Lung (tissue), 11 donors: ENCODE measurements at regions not wholly inside any gene's neighbourhood (a gene's known extent, or its start where the extent isn't known, plus 50 kb on each side); places are given as distances from the start of the nearest gene placed in this dataset.

ENCODE experiments used
- ATAC-seq: fragments of 200-7000 bp; cut with Tn5 transposase; one replicate; pipeline ENCODE4 v1.9.1; 2020; ENCODE audit warnings: moderate number of reproducible peaks; ENCODE audit not compliant: insufficient read depth, low FRiP score
- DNase-seq, 3 donors: peaks; one replicate each; pipeline ENCODE4 v3.0.0-alpha.2; 2013 to 2017
- H3K27ac ChIP-seq, 2 donors: one replicate each; pipeline ENCODE4 v1.5.1; 2013; ENCODE audit warnings: mild to moderate bottlenecking in 2 of 2, moderate library complexity in 2 of 2, control low read depth in 1 of 2, inconsistent platforms in 1 of 2, low read depth in 1 of 2, low read length in 1 of 2
- H3K27me3 ChIP-seq, 3 donors: one replicate each; pipeline ENCODE4 v1.5.1; 2013; ENCODE audit warnings: low read length in 2 of 3; ENCODE audit not compliant: control insufficient read depth in 3 of 3, insufficient read depth in 3 of 3
- H3K36me3 ChIP-seq, 4 donors: one replicate each; pipeline ENCODE4 v1.5.1; 2013; ENCODE audit warnings: low read length in 4 of 4, mild to moderate bottlenecking in 1 of 4, moderate library complexity in 1 of 4; ENCODE audit not compliant: control insufficient read depth in 4 of 4, insufficient read depth in 4 of 4
- H3K4me1 ChIP-seq, 5 donors: one replicate each; pipeline ENCODE4 v1.5.1; 2013; ENCODE audit warnings: low read length in 5 of 5, mild to moderate bottlenecking in 2 of 5, moderate library complexity in 1 of 5; ENCODE audit not compliant: control insufficient read depth in 5 of 5, insufficient read depth in 5 of 5
- H3K4me3 ChIP-seq: one replicate; pipeline ENCODE4 v1.5.1; 2013; ENCODE audit warnings: mild to moderate bottlenecking, control low read depth, moderate library complexity
- H3K9ac ChIP-seq, 2 donors: one replicate each; pipeline ENCODE4 v1.5.1; 2013; ENCODE audit warnings: low read length in 2 of 2, control low read depth in 1 of 2; ENCODE audit not compliant: insufficient read depth in 1 of 2
- H3K9me3 ChIP-seq, 4 donors: one replicate each; pipeline ENCODE4 v1.5.1; 2013; ENCODE audit warnings: low read length in 3 of 4, mild to moderate bottlenecking in 1 of 4, moderate library complexity in 1 of 4; ENCODE audit not compliant: control insufficient read depth in 4 of 4, insufficient read depth in 3 of 4
- WGBS, 2 donors: extraction: QIAGEN DNeasy Blood & Tissue Kit; methylation state at CpG; one replicate each; pipeline ENCODE4 v1.1.7; 2013; 5-methylcytosine and 5-hydroxymethylcytosine counted together
- TF ChIP-seq, protein P1 (sequence below): IDR thresholded peaks from 2 replicates; pipeline ENCODE4 v1.5.1; 2012; ENCODE audit warnings: mild to moderate bottlenecking; ENCODE audit errors: control extremely low read depth, extremely low read depth
- donor health status: control.
- donor health status: control.
- donor health status: Bipolar disorder and iron deficiency.
- donor health status: healthy.
- donor health status: DM: yes; HTN: yes; CAD: no.

DNA sequence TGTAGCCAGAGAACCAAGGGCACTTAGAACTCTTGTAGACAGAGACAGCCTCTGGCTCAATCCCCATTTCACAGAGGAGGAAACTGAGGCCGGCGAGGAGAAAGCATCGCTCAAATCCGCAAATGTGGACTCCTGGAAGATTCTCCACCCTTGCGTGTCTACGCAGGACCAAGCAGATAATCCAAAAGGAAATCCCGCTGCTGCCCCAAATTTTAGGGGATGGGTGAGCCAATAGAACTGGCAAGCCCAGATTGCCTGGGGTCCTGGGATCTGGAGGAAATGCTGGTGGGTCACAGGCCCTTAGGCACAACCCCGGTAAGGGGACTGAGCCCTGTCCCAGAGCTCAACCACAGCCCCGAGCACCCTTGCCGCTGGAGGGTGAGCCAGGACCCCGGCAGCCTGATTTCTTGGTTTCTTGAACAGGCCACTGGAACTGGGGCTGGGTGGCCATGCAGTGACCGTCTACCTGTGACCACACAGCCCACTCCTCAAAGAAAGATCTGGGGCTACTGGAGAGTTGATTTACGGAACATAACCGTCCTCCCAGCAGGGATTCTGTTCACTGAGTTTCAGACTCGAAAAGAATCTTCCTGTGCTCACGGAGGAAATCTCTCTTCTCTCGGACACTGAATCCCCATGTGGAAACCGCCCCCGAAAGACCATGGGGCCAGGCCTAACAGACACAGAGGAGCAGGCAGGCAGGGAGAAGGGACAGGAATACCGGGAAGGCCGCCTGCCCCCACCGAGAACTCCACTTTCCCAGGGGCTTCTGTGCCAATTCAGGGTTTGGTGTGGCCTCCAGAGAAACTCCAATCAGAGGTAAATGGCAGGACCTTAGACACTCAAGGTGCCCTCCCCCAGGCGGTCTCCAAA is 238.4 kb downstream of the NPHP4 start:
- Histone ChIP-seq H3K4me3 (no peak overlapping the region), H3K9me3 (peaks cover 0 to 4% (median 0%) of the 10 kb centered on the region in 4 donors), H3K36me3 (no peaks in the 10 kb centered on the region), H3K27ac (no peak overlapping the region), H3K27me3 (no peaks in the 10 kb centered on the region), H3K4me1 (peaks cover 0 to 32% (median 14%) of the 10 kb centered on the region in 5 donors), H3K9ac (no peak overlapping the region)
- DNase-seq (no peak), ATAC-seq (no peak)
- 90 to 93% methylated on average over 23 of the region's 23 CpGs for WGBS, 2 donors
- TF ChIP-seq, protein P1, sequence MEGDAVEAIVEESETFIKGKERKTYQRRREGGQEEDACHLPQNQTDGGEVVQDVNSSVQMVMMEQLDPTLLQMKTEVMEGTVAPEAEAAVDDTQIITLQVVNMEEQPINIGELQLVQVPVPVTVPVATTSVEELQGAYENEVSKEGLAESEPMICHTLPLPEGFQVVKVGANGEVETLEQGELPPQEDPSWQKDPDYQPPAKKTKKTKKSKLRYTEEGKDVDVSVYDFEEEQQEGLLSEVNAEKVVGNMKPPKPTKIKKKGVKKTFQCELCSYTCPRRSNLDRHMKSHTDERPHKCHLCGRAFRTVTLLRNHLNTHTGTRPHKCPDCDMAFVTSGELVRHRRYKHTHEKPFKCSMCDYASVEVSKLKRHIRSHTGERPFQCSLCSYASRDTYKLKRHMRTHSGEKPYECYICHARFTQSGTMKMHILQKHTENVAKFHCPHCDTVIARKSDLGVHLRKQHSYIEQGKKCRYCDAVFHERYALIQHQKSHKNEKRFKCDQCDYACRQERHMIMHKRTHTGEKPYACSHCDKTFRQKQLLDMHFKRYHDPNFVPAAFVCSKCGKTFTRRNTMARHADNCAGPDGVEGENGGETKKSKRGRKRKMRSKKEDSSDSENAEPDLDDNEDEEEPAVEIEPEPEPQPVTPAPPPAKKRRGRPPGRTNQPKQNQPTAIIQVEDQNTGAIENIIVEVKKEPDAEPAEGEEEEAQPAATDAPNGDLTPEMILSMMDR, result no peak

DNA sequence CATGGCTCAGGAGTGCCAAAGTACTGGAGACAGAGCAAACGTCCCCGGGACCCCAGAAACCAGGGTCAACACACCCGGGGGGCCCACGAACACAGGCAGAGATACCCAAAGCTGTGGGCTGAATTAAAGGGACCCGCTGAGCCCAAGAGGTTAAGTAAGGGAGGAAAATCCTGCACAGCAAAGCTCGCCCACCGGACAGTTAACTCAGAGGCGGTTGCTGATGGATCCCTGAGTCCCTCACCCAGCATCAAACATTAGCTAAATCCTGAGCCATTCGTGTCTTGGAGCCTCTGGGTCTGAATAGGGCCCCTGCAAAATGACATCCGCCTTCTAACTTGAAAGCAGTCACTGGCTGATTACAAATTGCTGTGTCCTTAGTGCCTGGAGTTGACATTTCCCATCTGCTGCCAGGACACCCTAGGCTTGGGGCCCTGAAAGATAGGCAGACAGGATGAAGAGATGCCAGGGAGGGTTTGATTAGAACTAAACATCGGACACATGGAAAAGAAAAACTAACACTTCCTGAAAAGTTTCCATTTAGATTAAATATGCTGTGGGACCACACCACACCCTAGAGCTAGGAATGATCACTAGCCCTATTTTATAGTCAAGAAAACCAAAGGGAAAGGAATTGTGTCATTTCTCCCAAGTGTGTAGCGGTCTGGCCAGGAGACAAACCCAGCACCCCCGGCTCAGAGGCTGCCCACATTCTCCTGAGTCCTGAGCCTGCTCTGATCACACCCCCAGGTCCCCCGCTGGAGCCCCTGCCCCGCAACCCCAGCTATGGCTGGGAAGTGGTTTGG is 239.3 kb downstream of the NPHP4 start:
- ATAC-seq (no peak), DNase-seq (peak; percentile 65 to 84 (median 79))
- TF ChIP-seq, protein P1, result no peak
- Histone ChIP-seq H3K9ac (no peak overlapping the region), H3K4me1 (peaks cover 0 to 32% (median 14%) of the 10 kb centered on the region in 5 donors), H3K9me3 (peaks cover 0 to 3% (median 0%) of the 10 kb centered on the region in 4 donors), H3K36me3 (no peaks in the 10 kb centered on the region), H3K27ac (no peak overlapping the region), H3K4me3 (no peak overlapping the region), H3K27me3 (peaks cover 0 to 1% (median 0%) of the 10 kb centered on the region in 3 donors)
- 63 to 68% methylated on average over 15 of the region's 15 CpGs for WGBS, 2 donors

DNA sequence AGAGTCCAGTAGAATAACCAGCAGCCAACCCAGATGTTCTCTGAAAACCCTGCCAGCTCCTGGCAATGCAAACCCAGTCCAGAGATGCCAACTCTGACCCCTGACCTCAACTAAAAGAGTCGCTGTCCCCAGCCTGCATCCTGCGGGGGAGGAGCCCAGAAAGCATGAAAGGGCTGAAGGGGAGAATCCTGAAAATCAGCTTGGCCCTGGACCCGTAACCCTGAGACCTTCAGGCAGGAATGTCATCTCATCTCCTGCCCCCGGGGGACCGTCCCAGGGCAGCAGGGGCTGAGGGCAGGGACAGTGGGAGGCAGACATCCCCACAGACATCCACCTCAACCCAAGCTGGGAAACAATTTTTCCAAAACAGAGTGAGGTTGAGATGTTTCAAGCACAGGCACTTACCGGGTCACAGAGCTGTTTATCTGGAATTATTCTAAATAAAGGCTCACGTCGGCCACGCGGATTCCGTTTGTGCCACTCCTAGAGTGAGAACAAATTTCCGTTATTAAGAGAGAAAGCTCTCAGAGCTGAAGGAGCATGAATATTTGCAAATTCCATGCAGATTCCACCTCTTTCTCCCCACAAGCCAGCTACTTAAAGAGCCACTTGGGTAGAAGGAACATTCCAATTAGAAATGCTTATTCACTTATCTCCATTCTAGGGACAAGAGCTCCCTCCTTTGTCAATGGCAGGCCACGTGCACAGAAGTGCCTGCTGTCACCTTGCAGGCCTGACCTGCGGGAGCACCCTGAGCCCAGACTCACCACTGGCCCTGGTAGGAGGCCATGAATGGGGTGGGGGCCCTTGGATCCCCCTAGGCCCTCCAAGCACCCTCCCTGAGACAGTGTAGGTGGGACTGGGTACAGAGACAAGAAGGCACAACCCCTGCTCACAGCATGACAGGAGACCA is 240.1 kb downstream of the NPHP4 start:
- peak; percentile 43 to 57 (median 46) for DNase-seq

More for the DNA sequence above, 240.1 kb downstream of the NPHP4 start:
- Histone ChIP-seq H3K9me3 (peaks cover 0 to 2% (median 0%) of the 10 kb centered on the region in 4 donors), H3K36me3 (no peaks in the 10 kb centered on the region), H3K27ac (no peak overlapping the region), H3K27me3 (peaks cover 0 to 7% (median 0%) of the 10 kb centered on the region in 3 donors), H3K4me3 (no peak overlapping the region), H3K4me1 (peaks cover 0 to 32% (median 14%) of the 10 kb centered on the region in 5 donors), H3K9ac (no peak overlapping the region)
- TF ChIP-seq, protein P1, result no peak
- ATAC-seq, result peak; percentile 56
- WGBS, 2 donors, result 54 to 78% methylated on average over 14 of the region's 14 CpGs
